Ishikawa (cell line): ENCODE measurements at regions not wholly inside any gene's neighbourhood (a gene's known extent, or its start where the extent isn't known, plus 50 kb on each side); places are given as distances from the start of the nearest gene placed in this dataset.

ENCODE experiments used
- CEBPB ChIP-seq: IDR thresholded peaks from 2 replicates; pipeline ENCODE4 v1.6.1; 2012
- CREB1 ChIP-seq: IDR thresholded peaks from 2 replicates; pipeline ENCODE4 v1.6.1; 2012; ENCODE audit warnings: low read depth
- EGR1 ChIP-seq: IDR thresholded peaks from 2 replicates; pipeline ENCODE4 v1.6.1; 2012
- EP300 ChIP-seq: IDR thresholded peaks from 2 replicates; pipeline ENCODE4 v1.6.1; 2012; ENCODE audit warnings: borderline replicate concordance
- FOXM1 ChIP-seq: IDR thresholded peaks from 2 replicates; pipeline ENCODE4 v1.6.1; 2012; ENCODE audit warnings: low read depth, borderline replicate concordance
- MAX ChIP-seq: IDR thresholded peaks from 2 replicates; pipeline ENCODE4 v1.6.1; 2012
- NFIC ChIP-seq: IDR thresholded peaks from 2 replicates; pipeline ENCODE4 v1.6.1; 2012
- RAD21 ChIP-seq: IDR thresholded peaks from 2 replicates; pipeline ENCODE4 v1.6.1; 2012; ENCODE audit warnings: low read depth
- REST ChIP-seq: IDR thresholded peaks from 2 replicates; pipeline ENCODE4 v1.6.1; 2012; ENCODE audit warnings: low read depth, mild to moderate bottlenecking
- TAF1 ChIP-seq: IDR thresholded peaks from 2 replicates; pipeline ENCODE4 v1.6.1; 2012; ENCODE audit warnings: low read depth, mild to moderate bottlenecking
- TCF12 ChIP-seq: IDR thresholded peaks from 2 replicates; pipeline ENCODE4 v1.6.1; 2012; ENCODE audit warnings: low read depth
- TEAD4 ChIP-seq: IDR thresholded peaks from 2 replicates; pipeline ENCODE4 v1.6.1; 2012
- USF1 ChIP-seq: IDR thresholded peaks from 2 replicates; pipeline ENCODE4 v1.6.1; 2012
- YY1 ChIP-seq: IDR thresholded peaks from 2 replicates; pipeline ENCODE4 v1.6.1; 2012; ENCODE audit warnings: low read depth
- ZBTB7A ChIP-seq: IDR thresholded peaks from 2 replicates; pipeline ENCODE4 v1.6.1; 2012; ENCODE audit warnings: low read depth

- TF ChIP-seq TAF1 (no peak), EGR1 (no peak), CREB1 (no peak), MAX (no peak), CEBPB (no peak), REST (no peak), YY1 (no peak), RAD21 (no peak)
Observed at GRCh38 chr3:124306665-124307064, 314.7 kb upstream of the ROPN1 start.

GRCh38 chr3:124313621-124314020, 321.7 kb upstream of the ROPN1 start:
- no peak for TF ChIP-seq YY1
- TF ChIP-seq TEAD4 = no peak
- TF ChIP-seq MAX = no peak
- no peak for TF ChIP-seq RAD21
- no peak for TF ChIP-seq REST
- TF ChIP-seq TCF12 = no peak
- no peak for TF ChIP-seq FOXM1

GRCh38 chr3:124315215-124316033, 323.5 kb upstream of the ROPN1 start:
- TF ChIP-seq TAF1 (no peak), NFIC (no peak), TCF12 (no peak), CEBPB (no peak), TEAD4 (no peak), EP300 (no peak), YY1 (no peak)

- no peak for TF ChIP-seq EGR1
- no peak for TF ChIP-seq NFIC
- TF ChIP-seq CREB1 = no peak
- no peak for TF ChIP-seq TEAD4
- TF ChIP-seq USF1 = no peak
- TF ChIP-seq REST = no peak
- TF ChIP-seq ZBTB7A = no peak
- no peak for TF ChIP-seq TCF12
- TF ChIP-seq TAF1 = no peak
- no peak for TF ChIP-seq YY1
- TF ChIP-seq EP300 = no peak
Observed at GRCh38 chr3:124316034-124316287, 324.0 kb upstream of the ROPN1 start.

GRCh38 chr3:124318014-124318413, 326.1 kb upstream of the ROPN1 start:
- TF ChIP-seq CREB1 (no peak), YY1 (no peak), NFIC (no peak), EP300 (no peak), RAD21 (no peak), CEBPB (no peak), FOXM1 (no peak), USF1 (no peak), TEAD4 (no peak), TCF12 (no peak), ZBTB7A (no peak), MAX (no peak), REST (no peak), EGR1 (no peak), TAF1 (no peak)
